ENCODE measurements at regions not wholly inside any gene's neighbourhood (a gene's known extent, or its start where the extent isn't known, plus 50 kb on each side); places are given as distances from the start of the nearest gene placed in this dataset.

GRCh38 chr12:77767335-77767734 lies 63.4 kb upstream of the NAV3 start:
- Histone ChIP-seq H3K4me1 (ENCODE audit: control insufficient read depth, extremely low read depth, insufficient read depth, low read length) (peaks cover 5% of the 10 kb centered on the region), H3K9me3 (replicated peaks; ENCODE audit: control insufficient read depth, insufficient read depth, low read length) (no peaks in the 10 kb centered on the region), H3K9me1 (replicated peaks; ENCODE audit: control insufficient read depth, extremely low read depth, insufficient read depth, low read length) (no peaks in the 10 kb centered on the region), H3K27me3 (ENCODE audit: control insufficient read depth in 2 of 2, insufficient read depth in 2 of 2, low read length in 2 of 2) (no peaks in the 10 kb centered on the region), H3K9ac (replicated peaks; ENCODE audit: extremely low read depth, insufficient read depth, low read length) (no peak overlapping the region), H3K79me2 (ENCODE audit: control insufficient read depth, insufficient read depth, low read length) (no peaks in the 10 kb centered on the region), H4K20me1 (replicated peaks; ENCODE audit: control insufficient read depth, extremely low read depth, insufficient read depth, low read length) (no peaks in the 10 kb centered on the region), H3K4me3 (replicated peaks in 1 of 3; ENCODE audit: insufficient read depth in 1 of 3, low read depth in 1 of 3, low read length in 3 of 3) (no peak overlapping the region), H3K4me2 (ENCODE audit: insufficient read depth, low read length) (no peak overlapping the region), H3K27ac (ENCODE audit: insufficient read depth, low read depth, low read length) (no peak overlapping the region), H3K36me3 (ENCODE audit: control insufficient read depth in 2 of 2, extremely low read depth in 1 of 2, insufficient read depth in 2 of 2, low read length in 2 of 2) (no peaks in the 10 kb centered on the region), H2AFZ (ENCODE audit: low read depth, low read length) (no peak overlapping the region)
- ChIA-PET CTCF (no interaction called here), POLR2A (no interaction called here)
- DNase-seq (ENCODE audit: low read depth, low spot score) (no peak), FAIRE-seq (no peak)
- TF ChIP-seq EZH2 (IDR thresholded peaks at IDR 0.05; ENCODE audit: borderline replicate concordance, low read depth, low read length, severe bottlenecking), result no peak
- TF ChIP-seq POLR2AphosphoS5 (IDR thresholded peaks at IDR 0.05; ENCODE audit: insufficient read depth, low read depth, low read length), result no peak
- no peak for TF ChIP-seq FOS (IDR thresholded peaks at IDR 0.05; ENCODE audit: borderline replicate concordance, insufficient read depth, low read length)
- no peak for TF ChIP-seq JUN (IDR thresholded peaks at IDR 0.05; ENCODE audit: borderline replicate concordance, insufficient read depth, insufficient read length, low read depth)
- no peak for TF ChIP-seq MYC (IDR thresholded peaks at IDR 0.05; ENCODE audit: low read depth, low read length)
- no peak for TF ChIP-seq MAX (IDR thresholded peaks at IDR 0.05; ENCODE audit: insufficient read depth, insufficient read length)
- TF ChIP-seq POLR2A (IDR thresholded peaks at IDR 0.05; ENCODE audit: low read depth, low read length), result no peak
- dilution Hi-C loops (cut with MboI; ENCODE audit: extremely low pct_ligation_motif_present, low sequenced_read_pairs), result no loop called here
- intact Hi-C loops (cut with micrococcal nuclease), result no loop called here
- BruUV-seq (replicated peaks), result no TSS peak

- no peaks in the 10 kb centered on the region for H3K9me1 ChIP-seq (replicated peaks; ENCODE audit: control insufficient read depth, extremely low read depth, insufficient read depth, low read length)
- no peak for TF ChIP-seq MYC (IDR thresholded peaks at IDR 0.05; ENCODE audit: low read depth, low read length)
- no peak for TF ChIP-seq CTCF (IDR thresholded peaks at IDR 0.05; ENCODE audit: extremely low read depth in 1 of 2, insufficient read depth in 1 of 2, low read depth in 1 of 2, low read length in 2 of 2)
- TF ChIP-seq FOS (IDR thresholded peaks at IDR 0.05; ENCODE audit: borderline replicate concordance, insufficient read depth, low read length), result no peak
- TF ChIP-seq JUN (IDR thresholded peaks at IDR 0.05; ENCODE audit: borderline replicate concordance, insufficient read depth, insufficient read length, low read depth), result no peak
- no peak overlapping the region for H3K27ac ChIP-seq (ENCODE audit: insufficient read depth, low read depth, low read length)
- no peaks in the 10 kb centered on the region for H3K79me2 ChIP-seq (ENCODE audit: control insufficient read depth, insufficient read depth, low read length)
- no peaks in the 10 kb centered on the region for H3K9me3 ChIP-seq (replicated peaks; ENCODE audit: control insufficient read depth, insufficient read depth, low read length)
- H3K9ac ChIP-seq (replicated peaks; ENCODE audit: extremely low read depth, insufficient read depth, low read length), result no peak overlapping the region
- POLR2A ChIA-PET, result no interaction called here
- CTCF ChIA-PET, result interaction anchor here (1.4 to 3.0 kb wide), 2 partner anchors 31 to 159 kb away, joined by 3 to 11 read pairs; no protein-coding TSS in a partner anchor
- H4K20me1 ChIP-seq (replicated peaks; ENCODE audit: control insufficient read depth, extremely low read depth, insufficient read depth, low read length), result no peaks in the 10 kb centered on the region
- intact Hi-C loops (cut with micrococcal nuclease) (no loop called here), dilution Hi-C loops (cut with MboI; ENCODE audit: extremely low pct_ligation_motif_present, low sequenced_read_pairs) (no loop called here)
- DNase-seq (ENCODE audit: low read depth, low spot score), result no peak
- no peaks in the 10 kb centered on the region for H3K27me3 ChIP-seq (ENCODE audit: control insufficient read depth in 2 of 2, insufficient read depth in 2 of 2, low read length in 2 of 2)
- H2AFZ ChIP-seq (ENCODE audit: low read depth, low read length), result no peak overlapping the region
- no peak overlapping the region for H3K4me3 ChIP-seq (replicated peaks in 1 of 3; ENCODE audit: insufficient read depth in 1 of 3, low read depth in 1 of 3, low read length in 3 of 3)
- FAIRE-seq, result no peak
- H3K4me1 ChIP-seq (ENCODE audit: control insufficient read depth, extremely low read depth, insufficient read depth, low read length), result peaks cover 5% of the 10 kb centered on the region
- BruUV-seq (replicated peaks), result no TSS peak
- H3K36me3 ChIP-seq (ENCODE audit: control insufficient read depth in 2 of 2, extremely low read depth in 1 of 2, insufficient read depth in 2 of 2, low read length in 2 of 2), result no peaks in the 10 kb centered on the region
- H3K4me2 ChIP-seq (ENCODE audit: insufficient read depth, low read length), result no peak overlapping the region
Measured at GRCh38 chr12:77766224-77766623, 64.5 kb upstream of the NAV3 start.

All from endothelial cell of umbilical vein (primary cell).